ENCODE measurements at regions not wholly inside any gene's neighbourhood (a gene's known extent, or its start where the extent isn't known, plus 50 kb on each side); places are given as distances from the start of the nearest gene placed in this dataset.

DNA sequence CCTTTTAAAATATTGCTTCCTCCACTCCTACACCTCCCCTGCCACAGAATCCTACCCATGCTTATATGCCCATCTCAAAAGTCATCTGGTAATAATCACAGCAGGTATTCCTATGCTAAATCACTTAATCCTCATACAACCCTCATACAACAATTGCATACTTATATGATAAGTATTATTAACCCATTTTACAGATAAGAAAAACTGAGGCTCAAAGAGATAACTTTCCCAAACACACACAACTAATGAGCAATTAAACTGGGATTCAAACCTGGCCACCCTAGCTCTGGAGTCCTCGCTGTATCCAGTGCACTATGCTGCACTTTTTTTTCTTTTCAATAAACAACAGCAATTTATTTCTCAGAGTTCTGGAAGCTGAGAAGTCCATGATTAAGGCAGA lies 99.8 kb upstream of the TSPAN5 start:
- no peak for DNase-seq

DNA sequence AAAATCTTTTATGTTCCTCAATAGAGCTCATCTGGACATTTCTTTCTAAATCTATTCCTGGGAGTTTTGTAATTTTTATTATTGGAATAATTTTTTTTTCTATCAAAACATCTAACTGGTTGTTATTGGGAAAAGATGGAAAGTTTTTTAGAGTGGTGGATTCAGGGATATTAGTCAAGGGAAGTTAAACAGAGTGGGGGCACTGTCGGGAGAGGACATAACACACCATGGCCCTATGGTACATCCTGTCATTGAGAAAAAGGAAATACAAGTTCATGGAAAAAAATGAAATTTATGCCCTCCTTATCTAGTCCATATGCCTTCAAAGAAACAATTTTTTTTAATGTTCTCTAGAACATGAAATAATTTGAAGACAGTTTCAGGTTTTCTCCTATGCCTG lies 96.3 kb upstream of the TSPAN5 start:
- DNase-seq = no peak

DNA sequence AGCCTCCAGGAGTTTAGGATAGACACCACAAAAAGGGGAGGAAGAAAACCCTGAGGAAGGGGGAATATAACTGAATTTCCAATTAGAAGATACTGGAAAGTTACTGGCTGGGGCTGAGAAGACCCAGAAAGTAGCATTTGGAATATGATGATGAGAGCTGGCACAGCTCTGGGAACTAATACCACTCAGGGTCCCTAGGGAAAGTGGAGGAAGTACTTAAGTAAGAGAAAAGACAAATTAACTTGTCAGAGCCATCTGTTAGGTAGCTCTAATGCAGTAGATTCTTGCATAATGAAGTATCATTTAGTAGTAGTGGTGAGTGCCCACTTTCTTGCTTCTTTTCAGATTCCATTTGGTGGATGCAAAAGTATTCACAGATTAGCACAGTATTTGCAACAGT lies 90.8 kb upstream of the TSPAN5 start:
- no peak for DNase-seq

DNA sequence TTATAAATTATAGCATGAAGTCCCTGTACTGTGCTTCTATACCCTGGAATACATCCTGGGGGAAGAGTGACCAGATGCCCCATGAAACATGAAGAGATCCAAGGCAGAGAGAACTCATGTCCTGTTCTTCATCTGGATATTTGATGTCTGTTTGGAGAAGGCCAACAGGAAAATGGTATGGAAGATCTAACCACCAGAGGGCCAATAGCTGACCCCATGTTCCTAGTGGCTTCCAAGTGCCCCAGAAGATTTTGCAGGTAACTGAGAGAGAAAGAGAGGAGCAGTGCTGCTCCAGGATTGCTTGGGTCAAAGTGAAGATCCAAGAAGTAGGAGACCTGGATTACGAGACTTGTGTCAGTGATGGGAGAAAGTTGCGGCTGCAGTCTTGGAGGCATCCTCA lies 90.2 kb upstream of the TSPAN5 start:
- DNase-seq = no peak

DNA sequence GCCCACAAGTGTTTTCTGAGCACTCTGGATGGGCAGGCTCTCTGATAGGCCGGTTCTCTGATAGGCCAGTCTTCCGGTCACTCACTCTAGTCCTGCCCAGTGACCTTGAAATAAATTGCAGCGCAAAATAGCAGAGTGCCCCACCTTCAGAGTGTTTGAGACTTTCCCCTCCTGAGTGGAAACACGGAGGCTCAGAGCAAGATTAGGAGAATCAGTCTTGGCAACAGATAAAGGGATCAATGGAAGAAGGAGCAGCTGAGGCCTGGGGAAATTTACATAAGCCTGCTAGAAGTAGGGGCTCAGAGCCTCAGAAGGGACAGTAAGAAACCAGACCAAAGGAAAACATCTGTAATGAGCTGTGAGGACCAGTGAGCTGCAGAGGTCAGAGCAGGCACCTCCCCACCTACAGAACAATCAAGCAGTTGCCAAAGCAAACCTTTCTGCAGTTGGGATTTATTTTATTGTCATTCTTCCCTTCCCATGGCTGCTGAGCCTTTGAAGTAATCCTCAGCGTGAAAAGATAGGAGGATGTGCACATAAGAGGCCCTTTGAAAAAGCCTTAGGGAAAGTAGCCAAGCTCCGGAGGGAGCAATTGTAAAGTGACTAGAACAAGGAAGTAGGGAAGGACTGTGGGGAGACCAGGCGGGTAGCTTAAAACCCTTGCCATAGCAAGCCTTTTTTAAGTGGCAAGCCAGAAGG lies 89.1 kb upstream of the TSPAN5 start:
- DNase-seq = no peak

DNA sequence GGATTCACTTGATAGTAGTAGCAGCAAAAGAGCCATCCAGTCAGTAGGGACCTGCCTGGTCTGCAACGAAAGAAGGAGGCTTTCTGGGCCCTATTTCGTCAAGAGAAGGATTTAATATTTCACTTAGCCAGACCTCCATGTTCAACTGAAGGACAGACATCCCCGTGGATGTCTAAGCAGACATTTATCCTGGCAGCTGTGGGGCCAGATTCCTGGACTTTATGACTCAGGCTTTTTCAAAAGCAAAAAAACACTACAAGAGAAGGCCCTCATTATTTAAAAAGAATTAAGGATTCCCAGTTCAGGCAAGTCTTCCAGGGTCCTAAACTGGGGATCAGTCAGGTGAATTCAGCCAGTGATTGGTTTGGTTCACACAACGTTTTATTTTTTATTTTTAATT lies 88.5 kb upstream of the TSPAN5 start:
- DNase-seq = no peak

DNA sequence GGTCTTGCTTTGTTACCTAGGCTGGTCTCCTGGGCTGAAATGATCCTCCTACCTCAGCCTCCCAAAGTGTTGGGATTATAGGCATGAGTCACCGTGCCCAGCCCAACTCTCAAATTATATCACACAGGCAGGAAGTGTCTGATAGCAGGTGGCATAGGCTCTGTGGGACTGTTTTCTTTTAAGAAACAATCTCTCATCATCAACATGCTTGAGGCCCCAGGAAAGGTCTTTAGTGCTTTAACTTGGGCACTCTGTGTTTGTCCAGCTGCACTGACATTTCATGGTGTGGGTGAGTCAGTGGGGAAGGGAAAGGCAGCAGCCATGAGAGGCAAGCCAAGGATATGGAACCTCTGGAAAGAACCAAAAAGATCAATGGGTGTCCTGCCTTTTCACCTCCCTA lies 88.1 kb upstream of the TSPAN5 start:
- peak; percentile 21 for DNase-seq

DNA sequence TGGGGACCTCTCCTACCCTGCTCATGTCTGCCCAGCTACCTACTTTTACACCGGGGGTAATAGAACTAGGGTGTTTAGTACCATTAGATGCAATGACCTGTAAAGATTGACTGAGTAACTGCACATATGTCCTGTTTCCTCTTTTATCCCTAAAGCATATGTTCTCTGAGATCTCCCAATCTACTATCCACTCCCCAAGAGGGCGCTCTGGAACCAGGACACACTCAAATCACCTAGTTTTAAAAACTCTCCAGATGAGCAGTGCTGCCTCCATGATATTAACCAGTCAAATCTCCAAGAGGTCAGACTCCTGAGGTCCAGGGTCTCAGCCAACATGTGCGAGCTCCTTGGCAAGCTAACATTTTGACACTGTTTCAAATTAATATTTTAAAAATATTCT lies 87.0 kb upstream of the TSPAN5 start:
- peak; percentile 23 for DNase-seq

DNA sequence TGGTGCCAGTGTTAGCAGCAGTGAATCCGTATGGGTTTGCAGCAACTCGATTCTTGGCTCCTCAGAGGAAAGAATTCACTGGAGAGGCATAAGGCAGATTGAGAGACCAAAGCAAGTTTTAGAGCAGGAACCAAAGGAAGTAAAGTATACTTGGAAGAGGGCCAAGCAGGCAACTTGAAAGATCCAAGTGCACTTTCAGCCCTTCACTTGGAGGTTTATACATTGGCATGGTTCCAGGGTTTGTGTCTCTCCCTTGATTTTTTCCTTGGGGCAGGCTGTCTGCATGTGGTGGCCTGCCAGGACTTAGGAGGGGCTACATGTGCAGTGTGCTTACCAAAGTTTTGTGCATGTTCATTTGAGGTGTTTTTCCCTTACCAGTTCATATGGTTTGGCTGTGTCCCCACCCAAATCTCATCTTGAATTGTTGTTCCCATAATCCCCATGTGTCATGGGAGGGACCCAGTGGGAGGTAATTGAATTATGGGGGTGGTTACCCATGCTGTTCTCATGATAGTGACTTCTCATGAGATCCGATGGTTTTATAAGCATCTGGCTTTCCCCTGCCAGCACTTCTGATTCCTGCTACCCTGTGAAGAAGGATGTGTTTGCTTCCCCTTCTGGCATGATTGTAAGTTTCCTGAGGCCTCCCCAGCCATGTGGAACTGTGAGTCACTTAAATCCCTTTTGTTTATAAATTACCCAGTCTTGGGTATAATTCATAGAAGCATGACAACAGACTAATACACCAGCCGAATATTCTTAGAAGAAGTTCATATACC lies 86.2 kb upstream of the TSPAN5 start:
- no peak for DNase-seq

DNA sequence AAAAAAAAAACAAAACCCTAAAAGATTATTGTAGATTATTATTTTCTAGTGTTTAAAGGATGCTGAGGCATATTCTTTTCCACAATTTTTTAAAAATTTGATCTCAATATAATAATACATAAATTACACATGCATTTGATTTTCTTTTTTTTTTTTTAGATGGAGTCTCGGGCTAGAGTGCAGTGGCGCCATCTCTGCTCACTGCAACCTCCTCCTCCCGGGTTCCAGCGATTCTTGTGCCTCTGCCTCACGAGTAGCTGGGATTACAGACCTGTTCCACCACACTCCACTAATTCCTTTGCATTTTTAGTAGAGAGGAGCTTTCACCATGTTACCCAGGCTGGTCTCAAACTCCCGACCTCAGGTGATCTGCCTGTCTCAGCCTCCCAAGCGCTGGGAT lies 83.5 kb upstream of the TSPAN5 start:
- DNase-seq = no peak

DNA sequence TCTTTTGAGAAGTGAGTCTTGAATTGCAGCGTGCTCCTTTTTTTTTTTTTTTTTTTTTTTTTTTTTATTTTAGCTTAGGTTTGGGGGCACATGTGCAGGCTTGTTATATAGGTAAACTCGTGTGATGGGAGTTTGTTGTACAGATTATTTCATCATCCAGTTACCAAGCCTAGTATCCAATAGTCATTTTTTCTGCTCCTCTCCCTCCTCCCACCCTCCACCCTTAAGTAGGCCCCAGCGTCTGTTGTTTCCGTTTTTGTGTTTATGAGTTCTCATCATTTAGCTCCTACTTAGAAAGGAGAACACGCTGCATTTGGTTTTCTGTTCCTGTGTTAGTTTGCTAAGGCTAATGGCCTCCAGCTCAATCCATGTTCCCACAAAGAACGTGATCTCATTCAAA lies 81.3 kb upstream of the TSPAN5 start:
- no peak for DNase-seq

DNA sequence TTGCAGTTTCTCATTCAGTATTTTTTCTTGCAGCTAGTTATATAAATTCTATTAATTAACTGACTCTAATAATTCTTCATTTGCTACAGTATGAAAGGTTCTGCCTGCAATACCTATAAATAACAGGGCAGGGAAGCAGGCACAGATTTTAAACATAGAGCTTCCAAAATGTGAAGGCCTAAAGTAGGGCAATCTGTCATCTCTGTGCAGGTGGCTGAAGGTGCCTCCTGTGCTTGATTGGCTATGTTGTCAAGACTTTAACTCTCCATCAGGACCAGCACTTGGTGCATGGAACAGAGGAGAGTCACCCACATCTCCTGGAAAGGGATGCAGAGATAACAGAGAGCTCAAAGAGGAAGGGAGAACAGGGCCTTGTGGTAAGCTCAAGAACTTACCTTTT lies 75.2 kb upstream of the TSPAN5 start:
- DNase-seq = no peak

DNA sequence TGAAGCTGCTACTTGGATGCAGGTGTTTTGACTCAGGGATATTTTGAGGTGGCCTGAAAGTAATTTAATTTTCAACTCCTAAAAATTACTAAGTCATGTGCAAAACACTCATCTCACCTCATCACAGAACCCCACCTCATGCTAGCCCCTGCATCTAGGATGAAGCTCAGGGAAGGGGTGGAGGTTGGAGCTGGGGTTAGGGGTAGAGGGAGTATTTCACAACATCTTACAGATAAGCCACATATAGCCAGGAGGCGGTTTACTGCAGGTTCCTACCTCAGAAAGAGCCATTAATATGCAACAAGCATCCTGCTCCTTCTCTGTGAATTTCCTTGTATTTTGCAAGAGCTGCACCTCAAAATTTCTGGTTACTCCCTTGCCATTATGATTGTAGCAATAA lies 70.5 kb upstream of the TSPAN5 start:
- DNase-seq = no peak

DNA sequence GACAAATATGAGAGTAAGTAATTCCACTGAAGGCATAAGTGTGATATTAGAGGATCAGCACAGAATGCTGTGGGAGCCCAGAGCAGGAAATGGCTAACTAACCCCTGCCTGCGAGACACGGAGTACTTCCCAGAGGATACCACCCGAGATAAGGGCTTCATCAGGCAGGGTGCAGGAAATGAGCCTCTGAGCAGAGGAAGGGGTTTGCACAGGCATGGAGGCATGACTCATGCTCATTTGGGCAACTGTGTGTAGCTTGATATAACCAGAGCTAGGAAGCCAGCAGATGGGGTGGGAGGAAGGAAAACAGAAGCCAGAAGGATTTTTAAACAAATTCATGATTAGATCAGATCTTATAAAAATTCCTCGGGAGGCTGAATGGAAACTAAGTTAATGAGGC lies 70.0 kb upstream of the TSPAN5 start:
- peak; percentile 82 for DNase-seq

DNA sequence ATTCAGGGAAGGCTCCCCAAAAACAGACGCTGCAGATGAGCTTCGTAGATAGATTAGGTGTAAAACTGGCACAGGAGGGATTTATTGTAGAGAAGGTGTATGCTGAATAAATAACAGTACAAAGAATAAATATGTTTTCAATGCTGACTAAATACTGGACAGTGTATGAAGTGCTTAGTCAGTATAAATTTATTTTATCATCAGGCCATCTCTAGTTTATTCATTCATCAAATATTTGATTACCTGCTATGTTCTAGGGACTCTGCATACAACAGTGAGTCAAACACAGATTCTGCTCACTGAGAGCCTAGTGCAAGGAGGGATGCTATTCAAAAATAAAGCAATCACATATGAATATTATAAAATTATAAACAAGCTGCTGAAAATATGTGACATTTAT lies 63.6 kb upstream of the TSPAN5 start:
- DNase-seq = no peak

DNA sequence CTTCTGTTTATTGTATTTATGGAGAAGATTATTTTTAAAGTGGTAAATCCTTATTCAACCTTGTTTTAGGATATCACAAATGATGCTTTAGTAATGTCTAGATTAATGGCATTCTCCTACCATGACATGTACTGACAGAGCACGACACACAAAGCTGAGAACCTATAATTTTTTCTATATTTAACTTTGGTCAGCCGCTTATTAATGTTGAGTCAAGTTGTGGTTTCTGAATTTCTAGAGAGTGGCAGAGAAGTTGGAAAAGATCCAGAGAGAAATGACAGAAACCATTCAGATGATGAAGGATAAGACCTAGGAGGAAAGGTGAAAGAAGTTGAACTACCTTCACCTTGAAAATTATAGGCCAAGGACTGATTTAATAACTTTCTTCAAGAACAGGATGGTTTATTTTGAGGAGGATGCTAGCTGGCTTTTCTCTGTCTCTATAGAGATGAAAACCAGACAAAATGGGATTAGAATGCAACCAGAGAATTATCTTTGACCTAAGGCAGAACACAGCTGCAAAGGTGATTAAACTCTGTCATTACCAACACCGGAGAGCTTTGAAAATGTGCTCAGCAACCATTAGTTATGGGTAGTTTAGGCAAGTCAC lies 62.6 kb upstream of the TSPAN5 start:
- DNase-seq = peak; percentile 52

DNA sequence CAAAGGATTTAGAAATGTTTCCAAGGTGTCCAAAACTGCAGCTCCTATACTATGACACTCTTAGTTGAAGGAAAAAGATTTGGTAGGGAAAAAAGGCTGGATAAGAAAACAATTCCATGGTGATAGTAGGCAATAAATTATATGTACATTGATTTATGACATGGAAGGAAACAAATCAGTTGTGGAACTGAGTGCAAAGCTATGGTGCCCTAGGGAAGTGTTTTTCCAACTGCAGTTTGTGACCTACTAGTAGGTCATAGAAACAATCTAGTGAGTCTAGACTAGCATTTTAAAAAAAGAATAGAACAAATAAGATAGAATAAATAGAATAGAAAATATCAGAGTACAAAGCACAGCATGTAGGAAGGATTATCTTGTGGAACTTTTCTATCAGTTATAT lies 58.4 kb upstream of the TSPAN5 start:
- no peak for DNase-seq

DNA sequence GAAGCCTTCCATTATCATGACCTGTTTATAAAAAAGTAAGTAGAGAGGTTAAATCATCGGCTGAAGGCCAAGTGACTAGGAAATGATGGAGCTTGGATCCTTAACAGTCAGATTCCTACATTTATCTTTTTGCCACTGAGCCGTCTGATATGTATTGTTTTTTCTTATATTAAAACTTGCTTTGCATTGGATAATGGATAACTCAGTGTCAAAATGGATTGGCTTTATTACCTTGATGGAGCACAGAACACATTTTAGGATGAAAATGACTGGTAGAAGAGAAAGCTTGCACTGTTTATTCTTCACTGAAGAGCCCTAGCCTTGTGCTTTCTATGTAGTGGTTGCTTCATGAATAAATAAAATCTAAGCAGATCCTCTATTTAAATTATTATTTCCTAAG lies 54.2 kb upstream of the TSPAN5 start:
- no peak for DNase-seq

DNA sequence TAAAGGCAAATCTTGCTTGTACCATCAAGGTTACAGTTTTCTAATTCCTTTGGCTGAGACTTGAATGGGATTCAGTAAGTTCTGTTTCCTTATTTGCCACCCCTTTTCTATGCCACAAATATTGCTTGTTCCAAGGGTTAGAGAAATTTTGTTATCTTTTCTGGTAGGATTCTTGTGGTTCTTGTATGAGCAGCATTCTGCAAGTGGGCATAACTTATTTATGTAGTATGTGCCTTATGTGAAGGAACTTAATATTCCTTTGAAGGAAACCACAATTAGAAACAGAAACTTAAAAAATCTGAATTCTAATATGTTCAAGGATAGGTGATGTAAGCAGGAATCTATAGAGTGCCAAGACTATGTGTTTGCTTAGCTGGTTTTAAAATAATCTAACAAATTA lies 53.1 kb upstream of the TSPAN5 start:
- peak; percentile 14 for DNase-seq

DNA sequence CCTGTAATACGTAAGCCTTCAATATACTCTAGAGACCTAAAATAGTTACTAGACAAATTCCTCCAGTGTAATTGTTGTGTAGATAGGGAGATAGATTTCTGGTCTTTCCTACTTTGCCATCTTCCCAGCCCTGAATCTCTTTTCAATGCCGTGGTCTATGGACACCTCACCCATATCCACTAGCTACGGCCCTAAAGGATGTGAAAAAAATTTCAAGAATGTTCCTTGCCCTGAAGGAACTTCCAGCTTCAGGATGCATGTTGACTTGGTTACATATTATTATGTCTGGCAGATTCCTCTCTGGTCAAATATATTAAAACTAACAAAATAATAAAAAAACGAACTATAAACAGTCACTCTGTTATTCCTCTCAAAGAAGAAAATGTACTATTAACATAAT lies 52.4 kb upstream of the TSPAN5 start:
- peak; percentile 77 for DNase-seq

Data from EL (cell line).